ENCODE measurements at regions not wholly inside any gene's neighbourhood (a gene's known extent, or its start where the extent isn't known, plus 50 kb on each side); places are given as distances from the start of the nearest gene placed in this dataset.

DNA sequence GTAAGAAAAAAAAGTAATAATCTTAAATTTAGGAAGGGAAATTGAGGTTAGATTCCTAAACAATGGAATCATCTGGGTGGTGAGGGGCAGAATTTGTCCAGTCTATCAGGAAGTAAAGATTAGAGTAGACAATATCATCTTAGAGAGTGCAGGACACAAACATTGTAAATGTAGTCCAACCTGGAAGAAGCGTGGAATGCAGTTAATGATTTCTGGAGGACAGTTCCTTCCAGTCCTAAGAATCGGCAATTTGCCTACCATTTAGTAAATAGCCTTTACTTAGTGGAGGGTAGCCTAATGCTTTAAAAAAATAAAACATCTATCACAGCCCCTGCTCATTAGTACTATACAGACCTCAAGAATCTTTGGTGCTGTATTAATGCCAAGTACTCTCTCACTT lies 147.5 kb upstream of the TTC29 start:
- no peak for TF ChIP-seq CTCF (IDR thresholded peaks at IDR 0.05)
- TF ChIP-seq POLR2A (IDR thresholded peaks at IDR 0.05), result no peak
- intact Hi-C loops (cut with DNase I; ENCODE audit: low total_unique reads), result loop anchor here (10.0 kb wide), 1 partner anchor 68 kb away; no protein-coding TSS in a partner anchor
- H3K4me3 ChIP-seq (ENCODE audit: low read depth, poor library complexity, severe bottlenecking), result no peak overlapping the region
- 73 to 83% methylated on average over 2 of the region's 2 CpGs for WGBS, 2 donors
- no peak for DNase-seq (ENCODE audit: low spot score in 2 of 2)

DNA sequence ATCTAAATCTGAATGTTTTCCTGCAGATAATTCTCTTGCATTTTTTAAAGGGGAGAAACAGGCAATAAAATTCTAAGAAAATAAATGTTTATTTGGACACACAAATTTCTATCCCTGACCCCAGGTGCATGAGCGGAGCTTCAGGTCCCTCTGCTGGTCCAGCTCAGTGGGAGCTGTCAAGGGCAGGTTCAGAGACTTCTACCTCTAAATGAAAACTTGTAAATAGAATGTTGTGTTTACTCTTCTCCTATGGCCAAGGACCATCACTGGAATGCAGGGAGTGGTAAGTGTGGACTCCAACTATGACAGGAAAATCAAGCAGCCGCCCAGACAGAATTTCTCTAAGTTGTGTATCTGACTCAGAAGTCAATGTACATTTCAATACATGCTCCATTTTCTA lies 148.6 kb upstream of the TTC29 start:
- no peak for DNase-seq (ENCODE audit: low spot score in 2 of 2)
- H3K4me3 ChIP-seq (ENCODE audit: low read depth, poor library complexity, severe bottlenecking), result no peak overlapping the region
- TF ChIP-seq POLR2A (IDR thresholded peaks at IDR 0.05), result no peak
- no peak for TF ChIP-seq CTCF (IDR thresholded peaks at IDR 0.05)
- intact Hi-C loops (cut with DNase I; ENCODE audit: low total_unique reads), result loop anchor here (10.0 kb wide), 1 partner anchor 69 kb away; no protein-coding TSS in a partner anchor
- WGBS, 2 donors, result 90 to 95% methylated on average over 2 of the region's 2 CpGs

DNA sequence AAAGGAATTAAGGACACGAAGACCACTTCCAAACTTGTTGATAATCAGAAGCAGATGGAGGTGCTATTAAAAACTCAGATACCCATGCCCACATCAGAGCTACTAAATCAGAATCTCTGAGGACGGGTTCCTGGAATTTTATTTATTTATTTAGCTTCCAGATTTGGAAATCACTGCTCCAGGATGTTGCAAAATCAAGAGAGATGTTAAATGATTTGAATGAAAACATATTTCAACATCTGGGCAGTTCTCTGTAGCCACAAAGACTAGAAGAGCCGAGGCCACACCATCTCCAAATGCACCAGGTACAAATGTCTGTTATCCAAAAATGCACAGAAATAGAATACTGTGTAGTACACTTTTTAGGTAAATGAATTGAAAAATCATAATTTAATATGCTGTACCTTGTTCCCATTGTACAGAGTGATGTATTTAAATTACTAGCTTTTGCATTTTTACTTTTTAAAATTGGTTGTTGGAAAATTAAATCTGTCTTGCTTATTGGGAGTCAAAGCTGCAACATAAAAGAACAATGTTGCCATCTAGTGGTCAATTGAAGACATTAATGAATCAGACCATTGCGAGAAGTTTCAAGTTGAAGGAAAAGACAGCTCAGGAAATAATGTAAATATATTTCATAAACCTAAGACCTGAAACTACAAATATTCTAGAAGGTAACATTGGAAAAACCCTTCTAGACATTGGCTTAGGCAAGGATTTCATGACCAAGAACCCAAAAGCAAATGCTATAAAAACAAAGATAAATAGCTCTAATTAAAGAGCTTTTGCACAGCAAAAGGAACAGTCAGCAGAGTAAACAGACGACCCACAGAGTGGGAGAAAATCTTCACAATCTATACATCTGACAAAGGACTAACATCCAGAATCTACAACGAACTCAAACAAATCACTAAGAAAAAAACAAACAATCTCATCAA lies 151.3 kb upstream of the TTC29 start:
- DNase-seq (ENCODE audit: low spot score in 2 of 2), result no peak
- 28 to 30% methylated on average over 6 of the region's 6 CpGs for WGBS, 2 donors
- intact Hi-C loops (cut with DNase I; ENCODE audit: low total_unique reads), result loop anchor here (10.0 kb wide), 1 partner anchor 72 kb away; no protein-coding TSS in a partner anchor
- TF ChIP-seq CTCF (IDR thresholded peaks at IDR 0.05), result no peak
- no peak for TF ChIP-seq POLR2A (IDR thresholded peaks at IDR 0.05)
- H3K4me3 ChIP-seq (ENCODE audit: low read depth, poor library complexity, severe bottlenecking), result no peak overlapping the region

- H3K4me3 ChIP-seq (ENCODE audit: low read depth, poor library complexity, severe bottlenecking), result no peak overlapping the region
- TF ChIP-seq CTCF (IDR thresholded peaks at IDR 0.05) (no peak), POLR2A (IDR thresholded peaks at IDR 0.05) (no peak)
- WGBS, 2 donors, result 43 to 62% methylated on average over 2 of the region's 2 CpGs
- DNase-seq (ENCODE audit: low spot score in 2 of 2), result no peak
- intact Hi-C loops (cut with DNase I; ENCODE audit: low total_unique reads), result no loop called here
These were observed 156.0 kb upstream of the TTC29 start for GRCh38 chr4:147101678-147102077.

GRCh38 chr4:147102596-147102995 lies 156.9 kb upstream of the TTC29 start:
- no peak for TF ChIP-seq CTCF (IDR thresholded peaks at IDR 0.05)
- no peak for TF ChIP-seq POLR2A (IDR thresholded peaks at IDR 0.05)
- WGBS, 2 donors, result 84 to 92% methylated on average over 1 of the region's 1 CpG
- intact Hi-C loops (cut with DNase I; ENCODE audit: low total_unique reads), result no loop called here
- no peak for DNase-seq (ENCODE audit: low spot score in 2 of 2)
- H3K4me3 ChIP-seq (ENCODE audit: low read depth, poor library complexity, severe bottlenecking), result no peak overlapping the region
